K562 (cell line): ENCODE measurements at regions not wholly inside any gene's neighbourhood (a gene's known extent, or its start where the extent isn't known, plus 50 kb on each side); places are given as distances from the start of the nearest gene placed in this dataset.

Source experiments
- ARID2 ChIP-seq: fragments of 450-650 bp; IDR thresholded peaks from 2 replicates; pipeline ENCODE4 v1.6.1; 2017; ENCODE audit warnings: antibody characterized with exemption, mild to moderate bottlenecking
- LCOR ChIP-seq: sonication (generic); formaldehyde crosslinking; IDR thresholded peaks from 2 replicates; pipeline ENCODE4 v1.8.0; 2022; ENCODE audit warnings: mild to moderate bottlenecking, missing genetic modification reagents
- MGA ChIP-seq: fragments of 450-650 bp; IDR thresholded peaks from 2 replicates; pipeline ENCODE4 v1.6.1; 2016; ENCODE audit warnings: mild to moderate bottlenecking, moderate library complexity
- REST ChIP-seq, 2 experiments: fragments of 450-650 bp; formaldehyde crosslinking in 1 of 2; IDR thresholded peaks; 2 replicates each; pipeline versions ENCODE4 v1.4.0 to v1.6.1; 2014 to 2020; ENCODE audit warnings: mild to moderate bottlenecking in 2 of 2, borderline replicate concordance in 1 of 2, low read depth in 1 of 2
- RHOXF2B ChIP-seq: fragments of 250-450 bp; sonication (Bioruptor Pico); conservative IDR thresholded peaks from 2 replicates; pipeline ENCODE4 v1.5.1; 2021
- SLC30A9 ChIP-seq: fragments of 250-450 bp; sonication (Bioruptor Pico); IDR thresholded peaks from 2 replicates; pipeline ENCODE4 v1.8.0; 2022; ENCODE audit warnings: mild to moderate bottlenecking, moderate library complexity
- SMC3 ChIP-seq: conservative IDR thresholded peaks from 2 replicates; pipeline ENCODE4 v1.6.1; 2011; ENCODE audit warnings: low read depth, low read length, improper control_type of control experiment; ENCODE audit not compliant: insufficient read depth

GRCh38 chr7:153381275-153382040 lies 621.9 kb downstream of the ACTR3B start (continued):
- TF ChIP-seq REST (IDR thresholded peaks at IDR 0.05; ENCODE audit: borderline replicate concordance) (peak; percentile 89), REST (CRISPR knock-in tag; IDR thresholded peaks at IDR 0.05; ENCODE audit: low read depth) (no peak), ARID2 (peak; percentile 82), LCOR (CRISPR knock-in tag) (0 out of 2 replicates have a peak, but pooled peaks have one; percentile 39), MGA (0 out of 2 replicates have a peak, but pooled peaks have one; percentile 3), SLC30A9 (CRISPR knock-in tag) (no peak), SMC3 (peak; percentile 79), RHOXF2B (CRISPR knock-in tag) (0 out of 2 replicates have a peak, but pooled peaks have one; percentile 9)
